Stomach (tissue), 8 donors: ENCODE measurements at regions not wholly inside any gene's neighbourhood (a gene's known extent, or its start where the extent isn't known, plus 50 kb on each side); places are given as distances from the start of the nearest gene placed in this dataset.
A peak's percentile ranks its signal among the peaks of the same experiment; 100 is the strongest.

Experiments
- DNase-seq, 2 donors: peaks; one replicate each; pipeline versions ENCODE4 v3.0.0 to v3.0.0-alpha.2; 2013 to 2019
- H3K27ac ChIP-seq, 5 donors: fragments of 200-600 bp in 4 of 5; sonication (generic) in 4 of 5; one replicate each; pipeline ENCODE4 v1.5.1; 2013 to 2019; ENCODE audit warnings: mild to moderate bottlenecking in 1 of 5, moderate library complexity in 1 of 5
- H3K27me3 ChIP-seq, 3 donors: fragments of 200-600 bp; sonication (generic); one replicate each; pipeline ENCODE4 v1.5.1; 2017 to 2019; ENCODE audit warnings: mixed run types in 1 of 3
- H3K36me3 ChIP-seq, 4 donors: fragments of 200-600 bp; sonication (generic); 1 replicate in 3 of 4; 2 replicates in 1 of 4; pipeline ENCODE4 v1.5.1; 2016 to 2019
- H3K4me1 ChIP-seq, 4 donors: fragments of 200-600 bp; sonication (generic); one replicate each; pipeline ENCODE4 v1.5.1; 2016 to 2019
- H3K4me3 ChIP-seq, 4 donors: fragments of 200-600 bp; sonication (generic) in 3 of 4; one replicate each; pipeline ENCODE4 v1.5.1; 2016 to 2019; ENCODE audit warnings: mild to moderate bottlenecking in 1 of 4
- H3K9me3 ChIP-seq, 4 donors: fragments of 200-600 bp; sonication (generic); one replicate each; pipeline ENCODE4 v1.5.1; 2016 to 2019
- CTCF ChIP-seq, 7 experiments: fragments of 450-650 bp in 4 of 7; fragments of 200-600 bp in 3 of 7; sonication (generic) in 3 of 7; IDR thresholded peaks; one replicate each; pipeline ENCODE4 v1.5.1; 2016 to 2019; ENCODE audit warnings: antibody characterized with exemption in 7 of 7, control low read depth in 2 of 7, mild to moderate bottlenecking in 1 of 7
- EP300 ChIP-seq: sonication (generic); formaldehyde crosslinking; IDR thresholded peaks from one replicate; pipeline ENCODE4 v1.6.1; 2017; ENCODE audit warnings: antibody characterized with exemption
- POLR2A ChIP-seq, 4 donors: fragments of 450-650 bp; IDR thresholded peaks; one replicate each; pipeline ENCODE4 v1.6.1; 2016; ENCODE audit warnings: antibody characterized with exemption in 4 of 4, control low read depth in 2 of 4, mild to moderate bottlenecking in 1 of 4, moderate library complexity in 1 of 4
- POLR2AphosphoS5 ChIP-seq, 3 donors: sonication (generic); formaldehyde crosslinking; IDR thresholded peaks; one replicate each; pipeline ENCODE4 v1.6.1; 2016; ENCODE audit warnings: antibody characterized with exemption in 3 of 3
- WGBS, 5 donors: extraction: QIAGEN DNeasy Blood & Tissue Kit in 3 of 5; methylation state at CpG; one replicate each; pipeline versions ENCODE4 v1.1.5 to v1.1.7; 2013 to 2018; 5-methylcytosine and 5-hydroxymethylcytosine counted together
- intact Hi-C: fragments of 100-400 bp; cut with DNase I; formaldehyde crosslinking; loops from one replicate; pipeline ENCODE4 v1.15.1; 2023; ENCODE audit warnings: low total_unique reads
- donor health status: healthy with polysubstance abuse.
- donor health status: Bipolar disorder and iron deficiency.
- donor health status: healthy.

GRCh38 chr2:54401554-54401953, 54.6 kb upstream of the SPTBN1 start:
- Histone ChIP-seq H3K27me3 (no peaks in the 10 kb centered on the region), H3K4me3 (no peak overlapping the region), H3K36me3 (no peaks in the 10 kb centered on the region), H3K4me1 (no peaks in the 10 kb centered on the region), H3K27ac (peak overlapping the region in 4 of 5 donors; percentile 34 to 65 (median 48)), H3K9me3 (no peaks in the 10 kb centered on the region)
- intact Hi-C loops, result no loop called here
- TF ChIP-seq EP300, result no peak
- TF ChIP-seq CTCF (IDR thresholded peaks at IDR 0.05), result no peak
- no peak for TF ChIP-seq POLR2A (IDR thresholded peaks at IDR 0.05)
- TF ChIP-seq POLR2AphosphoS5 (IDR thresholded peaks at IDR 0.05), result no peak
- no peak for DNase-seq

- Histone ChIP-seq H3K27ac (peak overlapping the region in 4 of 5 donors; percentile 34 to 65 (median 48)), H3K27me3 (no peaks in the 10 kb centered on the region), H3K36me3 (no peaks in the 10 kb centered on the region), H3K4me1 (no peaks in the 10 kb centered on the region), H3K4me3 (no peak overlapping the region), H3K9me3 (no peaks in the 10 kb centered on the region)
- intact Hi-C loops, result no loop called here
- TF ChIP-seq CTCF (IDR thresholded peaks at IDR 0.05) (no peak), EP300 (no peak), POLR2AphosphoS5 (IDR thresholded peaks at IDR 0.05) (peak in 1 of 3 donors; percentile 62)
- no peak for DNase-seq
- WGBS, 5 donors, result 64 to 88% (median 73%) methylated on average over 5 of the region's 5 CpGs
Measured at GRCh38 chr2:54402350-54402749, 53.8 kb upstream of the SPTBN1 start.

- H3K4me3 ChIP-seq, result no peak overlapping the region
- H3K27me3 ChIP-seq, result no peaks in the 10 kb centered on the region
- 67 to 85% (median 81%) methylated on average over 5 of the region's 5 CpGs for WGBS, 5 donors
- intact Hi-C loops, result no loop called here
- DNase-seq, result no peak
- no peaks in the 10 kb centered on the region for H3K4me1 ChIP-seq
- H3K9me3 ChIP-seq, result no peaks in the 10 kb centered on the region
- no peak for TF ChIP-seq POLR2AphosphoS5 (IDR thresholded peaks at IDR 0.05)
- no peak for TF ChIP-seq EP300
- no peak for TF ChIP-seq POLR2A (IDR thresholded peaks at IDR 0.05)
- no peak for TF ChIP-seq CTCF (IDR thresholded peaks at IDR 0.05)
- peak overlapping the region in 1 of 5 donors; percentile 65 for H3K27ac ChIP-seq
- no peaks in the 10 kb centered on the region for H3K36me3 ChIP-seq
Measured at GRCh38 chr2:54403512-54404238, 52.5 kb upstream of the SPTBN1 start.

GRCh38 chr2:54404270-54404669, 51.9 kb upstream of the SPTBN1 start:
- no peak overlapping the region for H3K4me3 ChIP-seq
- intact Hi-C loops, result no loop called here
- H3K27ac ChIP-seq, result no peak overlapping the region
- no peaks in the 10 kb centered on the region for H3K9me3 ChIP-seq
- DNase-seq, result no peak
- TF ChIP-seq CTCF (IDR thresholded peaks at IDR 0.05), result no peak
- TF ChIP-seq EP300, result no peak
- no peak for TF ChIP-seq POLR2AphosphoS5 (IDR thresholded peaks at IDR 0.05)
- TF ChIP-seq POLR2A (IDR thresholded peaks at IDR 0.05), result no peak
- H3K36me3 ChIP-seq, result no peaks in the 10 kb centered on the region
- H3K27me3 ChIP-seq, result no peaks in the 10 kb centered on the region
- H3K4me1 ChIP-seq, result no peaks in the 10 kb centered on the region
- 34 to 53% (median 49%) methylated on average over 4 of the region's 4 CpGs for WGBS, 5 donors
